CD4-positive, alpha-beta T cell treated with Interferon alpha-2 for 1 hour (primary cell): ENCODE measurements at regions not wholly inside any gene's neighbourhood (a gene's known extent, or its start where the extent isn't known, plus 50 kb on each side); places are given as distances from the start of the nearest gene placed in this dataset.

ENCODE experiments used
- DNase-seq, 2 donors: peaks; one replicate each; pipeline ENCODE4 v3.0.0-alpha.2; 2020 to 2022

GRCh38 chr14:42872786-42873185 lies 1266.1 kb downstream of the LRFN5 start:
- no peak for DNase-seq

GRCh38 chr14:42869681-42870080 lies 1263.0 kb downstream of the LRFN5 start:
- DNase-seq, result no peak

GRCh38 chr14:42862114-42862513 lies 1255.4 kb downstream of the LRFN5 start:
- DNase-seq, result no peak

GRCh38 chr14:42860371-42860770 lies 1253.7 kb downstream of the LRFN5 start:
- no peak for DNase-seq

- no peak for DNase-seq
These were observed 1249.4 kb downstream of the LRFN5 start for GRCh38 chr14:42856106-42856505.

DNA sequence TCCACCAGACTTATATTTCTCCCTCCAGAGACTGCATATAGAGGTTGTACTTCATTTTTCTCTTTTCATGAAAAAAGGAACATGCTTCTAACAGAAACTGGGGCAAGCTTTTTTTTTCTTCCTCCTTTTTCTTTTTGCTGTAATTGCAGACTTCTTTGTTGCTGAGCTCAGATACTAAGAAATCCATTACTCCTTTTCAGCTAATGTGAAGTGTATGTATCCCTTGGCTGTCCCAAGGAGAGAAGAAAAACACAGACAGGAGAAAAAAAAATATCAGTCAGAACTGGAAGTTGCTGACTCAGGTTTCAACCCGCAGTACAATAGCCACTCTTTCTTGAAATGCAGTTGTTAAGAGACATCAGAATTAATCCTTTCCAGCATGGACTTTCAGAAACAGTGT lies 1248.4 kb downstream of the LRFN5 start:
- DNase-seq, result no peak

DNA sequence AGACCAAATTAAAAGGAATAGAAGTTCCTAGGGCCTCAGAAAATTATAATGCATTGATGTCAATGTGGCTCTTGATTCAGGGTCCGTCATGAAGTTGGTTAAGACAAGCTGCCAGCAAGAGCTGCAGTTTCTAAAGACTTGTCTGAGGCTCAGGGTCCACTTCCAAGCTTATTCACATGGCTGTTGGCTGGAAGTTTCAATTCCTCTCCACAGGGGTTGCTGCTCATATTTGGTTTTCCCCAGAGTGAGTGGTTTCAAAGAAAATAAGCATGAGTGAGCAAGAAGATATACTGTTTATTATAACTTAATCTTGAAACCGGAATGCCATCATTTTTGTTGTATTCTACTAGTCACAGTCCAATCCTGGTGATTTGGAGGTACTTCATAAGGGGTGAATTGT lies 1247.4 kb downstream of the LRFN5 start:
- DNase-seq, result no peak

DNA sequence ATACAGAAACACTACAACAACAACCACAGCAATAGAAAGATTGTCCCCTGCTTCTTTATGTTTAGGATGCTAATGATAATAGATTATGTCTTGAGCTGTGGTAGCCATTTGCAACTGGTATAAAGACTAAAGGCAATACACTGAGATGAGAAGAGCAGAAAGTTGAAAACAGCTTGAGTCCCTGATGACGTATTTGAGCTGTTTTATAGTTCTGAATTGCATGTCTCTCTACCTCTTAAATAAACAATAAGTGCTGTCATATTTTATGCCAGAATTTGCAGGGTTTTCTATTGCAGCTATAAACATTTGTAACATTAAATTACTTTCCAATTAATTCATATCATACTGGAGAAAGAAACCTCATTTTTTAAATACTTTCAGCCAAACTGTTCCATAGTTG lies 1242.0 kb downstream of the LRFN5 start:
- DNase-seq, result no peak

- no peak for DNase-seq
These were observed 1208.1 kb downstream of the LRFN5 start for GRCh38 chr14:42814817-42815216.

- no peak for DNase-seq
These were observed 1200.2 kb downstream of the LRFN5 start for GRCh38 chr14:42806909-42807315.

- DNase-seq, result no peak
These were observed 1197.5 kb downstream of the LRFN5 start for GRCh38 chr14:42804141-42804540.

DNA sequence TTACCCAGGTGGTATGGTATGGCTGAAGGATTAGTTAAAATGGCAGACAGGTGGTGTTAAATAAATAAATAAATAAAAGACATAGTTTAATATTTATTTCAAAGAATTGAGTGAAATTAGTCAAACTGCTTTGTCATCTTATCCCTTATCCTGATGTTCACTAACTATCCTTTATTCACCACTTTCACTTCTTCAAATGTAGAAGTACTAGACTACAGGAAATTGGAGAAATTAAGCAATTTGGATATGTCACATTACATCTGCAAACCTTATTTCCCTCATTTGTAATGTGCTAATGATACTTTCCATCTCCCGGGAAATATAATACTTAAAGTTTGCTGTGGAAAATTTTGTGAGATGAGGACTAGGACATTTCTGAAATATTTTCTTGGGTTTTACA lies 1195.7 kb downstream of the LRFN5 start:
- no peak for DNase-seq

GRCh38 chr14:42792166-42792565 lies 1185.5 kb downstream of the LRFN5 start:
- no peak for DNase-seq

- no peak for DNase-seq
These were observed 1176.1 kb downstream of the LRFN5 start for GRCh38 chr14:42782754-42783153.

GRCh38 chr14:42778984-42779383 lies 1172.3 kb downstream of the LRFN5 start:
- no peak for DNase-seq

DNA sequence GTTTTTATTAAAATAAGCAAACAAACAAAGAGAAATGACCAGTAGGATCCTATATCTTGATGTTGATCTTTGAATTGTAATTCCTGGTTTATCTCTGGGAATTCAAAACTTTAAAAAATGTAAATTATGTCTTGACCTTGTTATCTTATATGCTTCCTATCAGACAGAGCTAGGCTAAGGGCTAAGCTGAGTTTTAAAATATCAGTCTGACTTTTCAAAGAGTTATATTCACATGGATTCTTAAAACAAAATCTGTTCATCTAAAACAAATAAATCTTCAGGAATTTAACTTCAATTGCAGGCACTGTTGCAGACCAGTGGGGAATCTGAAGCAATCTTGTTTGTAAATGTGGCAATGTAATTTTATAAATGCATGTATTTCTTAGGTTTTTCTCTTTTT lies 1144.1 kb downstream of the LRFN5 start:
- no peak for DNase-seq

DNA sequence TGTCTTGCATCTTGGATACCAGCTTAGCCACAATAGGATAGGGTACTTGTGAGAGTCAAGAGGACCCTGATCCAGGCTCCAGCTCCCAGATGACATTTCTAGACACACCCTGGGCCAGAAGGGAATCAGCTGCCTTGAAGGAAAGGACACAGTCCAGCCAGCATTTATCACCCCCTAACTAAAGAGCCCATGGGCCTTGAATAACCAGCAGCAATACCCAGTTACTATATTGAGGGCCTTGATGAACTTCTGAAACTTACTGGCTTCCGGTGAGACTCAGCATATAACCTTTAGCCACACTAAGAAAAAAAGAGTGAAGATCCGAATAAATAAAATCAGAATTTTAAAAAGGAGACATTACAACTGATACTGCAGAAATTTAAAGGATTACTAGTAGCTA lies 1135.4 kb downstream of the LRFN5 start:
- DNase-seq, result no peak

GRCh38 chr14:42736408-42736807 lies 1129.7 kb downstream of the LRFN5 start:
- DNase-seq, result no peak

- DNase-seq, result no peak
These were observed 1127.4 kb downstream of the LRFN5 start for GRCh38 chr14:42734041-42734440.

- no peak for DNase-seq
These were observed 1125.3 kb downstream of the LRFN5 start for GRCh38 chr14:42732005-42732404.

DNA sequence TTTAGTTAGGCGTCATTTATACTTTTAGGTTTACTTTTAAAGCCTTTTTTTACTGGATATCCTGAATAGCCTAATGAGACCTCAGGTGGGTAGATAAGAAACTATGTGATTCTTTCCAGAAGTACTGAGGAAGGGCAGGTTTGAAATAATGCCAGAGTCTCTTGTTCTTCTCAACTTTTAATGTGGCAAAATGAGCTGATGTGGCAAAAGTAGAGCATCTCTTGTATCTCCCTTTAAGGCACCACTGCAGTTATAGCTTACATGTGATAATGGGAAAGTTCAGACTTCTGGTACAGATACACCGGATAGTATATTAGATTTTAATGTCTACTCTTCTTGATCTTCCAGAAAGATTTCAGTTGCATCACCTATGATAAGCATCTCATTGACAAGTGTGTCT lies 1124.8 kb downstream of the LRFN5 start:
- DNase-seq, result no peak

- DNase-seq, result no peak
These were observed 1123.0 kb downstream of the LRFN5 start for GRCh38 chr14:42729681-42730080.

DNA sequence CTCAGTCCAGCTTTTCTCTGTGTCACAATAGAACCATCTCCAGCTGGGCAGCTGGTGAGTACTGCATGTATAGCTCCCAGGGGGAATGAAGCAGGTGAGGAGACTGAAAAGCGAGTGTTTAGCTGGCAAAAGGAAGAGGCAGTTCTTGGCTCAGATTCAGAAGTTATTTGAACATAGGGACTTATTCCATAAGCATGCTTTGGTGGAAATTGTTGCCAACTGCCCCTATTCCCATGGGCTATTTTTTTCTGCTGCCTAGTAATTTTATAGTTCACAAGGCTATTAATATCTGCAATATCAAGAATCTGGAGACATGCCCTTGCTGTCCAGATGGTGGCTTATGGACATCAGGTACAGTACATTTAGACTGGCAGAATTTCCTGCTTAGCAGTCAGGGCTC lies 1112.7 kb downstream of the LRFN5 start:
- no peak for DNase-seq

- no peak for DNase-seq
These were observed 1108.6 kb downstream of the LRFN5 start for GRCh38 chr14:42715316-42715715.

DNA sequence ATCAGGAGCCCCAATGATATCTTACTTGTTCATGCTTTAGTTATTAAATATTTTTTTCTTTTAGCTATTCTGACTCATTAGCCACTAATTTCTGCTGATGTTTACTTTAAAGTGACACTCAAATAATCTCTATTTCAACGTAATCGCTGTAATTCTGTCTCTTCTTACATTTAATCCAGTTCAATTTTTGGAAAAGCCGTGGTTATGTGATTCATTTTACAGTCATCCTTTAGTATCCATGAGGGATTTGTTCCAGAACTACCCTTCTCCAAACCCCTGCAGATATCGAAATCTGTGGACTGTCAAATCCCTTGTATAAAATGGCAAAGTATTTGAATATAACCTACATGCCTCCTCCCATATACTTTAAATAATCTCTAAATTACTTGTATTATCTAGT lies 1103.4 kb downstream of the LRFN5 start:
- DNase-seq, result no peak

GRCh38 chr14:42703501-42703900 lies 1096.8 kb downstream of the LRFN5 start:
- DNase-seq, result no peak
